ENCODE measurements at regions not wholly inside any gene's neighbourhood (a gene's known extent, or its start where the extent isn't known, plus 50 kb on each side); places are given as distances from the start of the nearest gene placed in this dataset.

GRCh38 chr2:221143231-221143630 is 428.9 kb downstream of the EPHA4 start:
- Histone ChIP-seq H3K27ac (no peak overlapping the region), H3K36me3 (no peaks in the 10 kb centered on the region), H3K4me3 (no peak overlapping the region), H3K4me1 (no peaks in the 10 kb centered on the region), H3K27me3 (no peaks in the 10 kb centered on the region), H3K9me3 (no peaks in the 10 kb centered on the region)
- intact Hi-C loops (cut with DNase I), result no loop called here
- ATAC-seq, result no peak
- no peak for DNase-seq
- TF ChIP-seq CTCF (IDR thresholded peaks at IDR 0.05), result no peak

- Histone ChIP-seq H3K4me1 (no peaks in the 10 kb centered on the region), H3K36me3 (no peaks in the 10 kb centered on the region), H3K9me3 (no peaks in the 10 kb centered on the region), H3K27ac (no peak overlapping the region), H3K27me3 (no peaks in the 10 kb centered on the region), H3K4me3 (no peak overlapping the region)
- ATAC-seq, result no peak
- intact Hi-C loops (cut with DNase I), result no loop called here
- no peak for DNase-seq
- TF ChIP-seq CTCF (IDR thresholded peaks at IDR 0.05), result no peak
Measured at GRCh38 chr2:221144909-221145308, 427.2 kb downstream of the EPHA4 start.

- no peaks in the 10 kb centered on the region for H3K9me3 ChIP-seq
- H3K27ac ChIP-seq, result no peak overlapping the region
- TF ChIP-seq CTCF (IDR thresholded peaks at IDR 0.05), result no peak
- H3K36me3 ChIP-seq, result no peaks in the 10 kb centered on the region
- no peak for ATAC-seq
- no peaks in the 10 kb centered on the region for H3K27me3 ChIP-seq
- no peak for DNase-seq
- intact Hi-C loops (cut with DNase I), result no loop called here
- H3K4me1 ChIP-seq, result no peaks in the 10 kb centered on the region
- no peak overlapping the region for H3K4me3 ChIP-seq
Measured at GRCh38 chr2:221145396-221145795, 426.7 kb downstream of the EPHA4 start.

GRCh38 chr2:221153226-221153625 is 418.9 kb downstream of the EPHA4 start:
- peak in 2 of 4 donors; percentile 18 to 24 for DNase-seq
- H3K36me3 ChIP-seq, result no peaks in the 10 kb centered on the region
- H3K4me3 ChIP-seq, result no peak overlapping the region

GRCh38 chr2:221154176-221154575 is 417.9 kb downstream of the EPHA4 start:
- no peak overlapping the region for H3K27ac ChIP-seq
- DNase-seq (no peak), ATAC-seq (no peak)
- no peaks in the 10 kb centered on the region for H3K36me3 ChIP-seq
- H3K4me3 ChIP-seq, result no peak overlapping the region
- H3K4me1 ChIP-seq, result no peaks in the 10 kb centered on the region
- TF ChIP-seq CTCF (IDR thresholded peaks at IDR 0.05), result no peak
- intact Hi-C loops (cut with DNase I), result no loop called here
- no peaks in the 10 kb centered on the region for H3K9me3 ChIP-seq
- H3K27me3 ChIP-seq, result no peaks in the 10 kb centered on the region

More at GRCh38 chr2:221153226-221153625, 418.9 kb downstream of the EPHA4 start:
- TF ChIP-seq CTCF (IDR thresholded peaks at IDR 0.05), result no peak
- no peaks in the 10 kb centered on the region for H3K9me3 ChIP-seq
- no peak overlapping the region for H3K27ac ChIP-seq
- no peak for ATAC-seq
- intact Hi-C loops (cut with DNase I), result no loop called here
- no peaks in the 10 kb centered on the region for H3K27me3 ChIP-seq
- H3K4me1 ChIP-seq, result no peaks in the 10 kb centered on the region
